Occipital lobe (tissue), 1 donor: ENCODE measurements at regions not wholly inside any gene's neighbourhood (a gene's known extent, or its start where the extent isn't known, plus 50 kb on each side); places are given as distances from the start of the nearest gene placed in this dataset.
"Not testable (repeated sequence)": the region's sequence is repeated elsewhere in the genome, so short reads cannot be mapped to it uniquely, and the experiment has no call there.

Source experiments
- DNase-seq: peaks from one replicate; lab custom pipeline; 2025; lab: John Stamatoyannopoulos, UW

GRCh38 chr12:11978726-11979384 is 91.9 kb upstream of the BCL2L14 start:
- no peak for DNase-seq

GRCh38 chr12:11980115-11980514 is 90.6 kb upstream of the BCL2L14 start:
- DNase-seq = no peak

GRCh38 chr12:11981121-11981733 is 89.5 kb upstream of the BCL2L14 start:
- DNase-seq = peak; percentile 4

GRCh38 chr12:11984417-11984816 is 86.3 kb upstream of the BCL2L14 start:
- no peak for DNase-seq

- DNase-seq = no peak
Measured at GRCh38 chr12:11986165-11986564, 84.6 kb upstream of the BCL2L14 start.

- DNase-seq = no peak
Measured at GRCh38 chr12:11987901-11988300, 82.8 kb upstream of the BCL2L14 start.

- no peak for DNase-seq
Measured at GRCh38 chr12:11991604-11992003, 79.1 kb upstream of the BCL2L14 start.

- DNase-seq = no peak
Measured at GRCh38 chr12:11992515-11992914, 78.2 kb upstream of the BCL2L14 start.

GRCh38 chr12:11998307-11998943 is 72.3 kb upstream of the BCL2L14 start:
- DNase-seq = not testable (repeated sequence)

GRCh38 chr12:11998944-11999315 is 71.8 kb upstream of the BCL2L14 start:
- no peak for DNase-seq

GRCh38 chr12:12003609-12004008 is 67.1 kb upstream of the BCL2L14 start:
- DNase-seq = no peak

- no peak for DNase-seq
Measured at GRCh38 chr12:12004524-12004923, 66.2 kb upstream of the BCL2L14 start.

- DNase-seq = no peak
Measured at GRCh38 chr12:12007001-12007712, 63.6 kb upstream of the BCL2L14 start.

- no peak for DNase-seq
Measured at GRCh38 chr12:12007713-12008231, 63.0 kb upstream of the BCL2L14 start.

GRCh38 chr12:12008232-12008850 is 62.4 kb upstream of the BCL2L14 start:
- DNase-seq = no peak

- no peak for DNase-seq
Measured at GRCh38 chr12:12008931-12009611, 61.7 kb upstream of the BCL2L14 start.

- not testable (repeated sequence) for DNase-seq
Measured at GRCh38 chr12:12009749-12010276, 60.9 kb upstream of the BCL2L14 start.

GRCh38 chr12:12010277-12011039 is 60.3 kb upstream of the BCL2L14 start:
- DNase-seq = peak; percentile 22

- DNase-seq = no peak
Measured at GRCh38 chr12:12011880-12012260, 58.9 kb upstream of the BCL2L14 start.

GRCh38 chr12:12015073-12015685 is 55.6 kb upstream of the BCL2L14 start:
- DNase-seq = no peak
